Motor neuron (in vitro differentiated cells): ENCODE measurements at regions not wholly inside any gene's neighbourhood (a gene's known extent, or its start where the extent isn't known, plus 50 kb on each side); places are given as distances from the start of the nearest gene placed in this dataset.

Experiments used
- ATAC-seq, 8 experiments: fragments of 200-7000 bp; cut with Tn5 transposase; replicated peaks in 6 of 8; 2 replicates each; pipeline ENCODE4 v1.8.0; 2021; ENCODE audit warnings: mild to moderate bottlenecking in 8 of 8, moderate library complexity in 8 of 8
- H3K27ac ChIP-seq, 2 donors: fragments of 250-450 bp; sonication (Bioruptor Pico); 2 replicates each; pipeline ENCODE4 v1.9.0; 2021; ENCODE audit warnings: antibody characterized with exemption in 2 of 2, mild to moderate bottlenecking in 2 of 2, moderate library complexity in 1 of 2
- H3K4me1 ChIP-seq, 2 donors: fragments of 250-450 bp; sonication (Bioruptor Pico); replicated peaks in 1 of 2; 2 replicates each; pipeline ENCODE4 v1.6.1; 2021; ENCODE audit warnings: antibody characterized with exemption in 2 of 2, mild to moderate bottlenecking in 2 of 2, moderate library complexity in 1 of 2
- H3K4me3 ChIP-seq, 5 donors: fragments of 250-450 bp; sonication (Bioruptor Pico); 2 replicates each; pipeline ENCODE4 v1.9.0; 2021; ENCODE audit warnings: antibody characterized with exemption in 5 of 5, mild to moderate bottlenecking in 5 of 5, moderate library complexity in 4 of 5
- WGBS, 10 experiments: fragments of 450-650 bp; shearing (Covaris generic); methylation state at CpG; one replicate each; pipeline ENCODE4 v1.0.0; 2022; 5-methylcytosine and 5-hydroxymethylcytosine counted together
- in situ Hi-C, 9 experiments: fragments of 400-800 bp; cut with MboI; loops; one replicate each; pipeline ENCODE4 v1.15.0; 2021; ENCODE audit warnings: low sequenced_read_pairs in 9 of 9, low pct_unique_long_range_greater_than_20kb in 2 of 9; ENCODE audit not compliant: unreplicated experiment in 9 of 9

DNA sequence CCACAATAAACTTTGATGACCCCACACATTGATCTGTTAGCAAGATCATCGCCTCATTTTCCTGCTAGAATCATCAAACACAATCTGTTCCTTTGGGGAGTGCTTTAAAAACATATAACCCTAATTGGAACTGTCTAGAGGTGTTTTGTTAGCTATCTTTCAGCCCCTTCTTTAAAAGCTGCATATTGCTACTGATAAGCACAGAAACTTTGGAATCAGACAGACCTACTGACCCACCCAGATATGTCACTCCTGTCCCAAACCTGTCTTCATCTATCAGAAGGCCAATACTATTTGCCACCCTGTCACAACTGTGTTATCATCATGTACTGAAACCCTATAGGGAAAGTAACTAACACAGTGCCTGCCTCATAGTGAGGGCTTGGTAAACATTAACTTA lies 172.4 kb upstream of the SASH1 start:
- in situ Hi-C loops: loop anchor here in 6 of 9 experiments (25.0 kb wide), 4 partner anchors 292 to 783 kb away; partner anchors contain the start of gene SAMD5 (in 6 of the 6)
- Histone ChIP-seq H3K4me3 (no peak overlapping the region), H3K27ac (no peak overlapping the region), H3K4me1 (peaks cover 20 to 23% of the 10 kb centered on the region in 2 donors)
- no peak for ATAC-seq
- 73 to 100% (median 87%) methylated on average over 1 of the region's 1 CpG; no CpG with 5 or more reads in 4 of the 10 experiments for WGBS, 10 experiments

DNA sequence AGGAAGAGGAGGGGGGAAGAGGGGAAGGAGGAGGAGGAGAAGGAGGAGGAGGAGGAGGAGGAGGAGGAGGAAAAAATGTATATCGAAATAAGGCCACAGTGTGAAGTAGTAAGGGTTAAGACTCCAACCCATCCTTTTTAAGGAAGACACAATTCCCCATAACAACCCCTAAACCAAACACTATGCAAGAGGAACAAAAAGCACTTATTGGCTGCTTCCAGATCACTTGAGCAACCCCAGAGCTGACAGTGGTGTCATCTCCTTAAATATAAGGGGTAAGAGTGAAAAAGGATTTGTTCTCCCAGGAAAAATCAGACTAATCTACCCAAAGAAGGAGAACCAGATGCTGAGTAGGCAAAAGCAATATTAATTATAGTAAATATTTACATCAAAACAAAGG lies 169.1 kb upstream of the SASH1 start:
- peak in 1 of 8 experiments; percentile 60 for ATAC-seq
- H3K4me3 ChIP-seq: no peak overlapping the region
- H3K27ac ChIP-seq: no peak overlapping the region
- in situ Hi-C loops: loop anchor here in 6 of 9 experiments (25.0 kb wide), 4 partner anchors 289 to 786 kb away; partner anchors contain the start of gene SAMD5 (in 6 of the 6)
- WGBS, 10 experiments: no CpG with 5 or more reads among the region's 1 CpG
- peaks cover 21 to 22% of the 10 kb centered on the region in 2 donors for H3K4me1 ChIP-seq

DNA sequence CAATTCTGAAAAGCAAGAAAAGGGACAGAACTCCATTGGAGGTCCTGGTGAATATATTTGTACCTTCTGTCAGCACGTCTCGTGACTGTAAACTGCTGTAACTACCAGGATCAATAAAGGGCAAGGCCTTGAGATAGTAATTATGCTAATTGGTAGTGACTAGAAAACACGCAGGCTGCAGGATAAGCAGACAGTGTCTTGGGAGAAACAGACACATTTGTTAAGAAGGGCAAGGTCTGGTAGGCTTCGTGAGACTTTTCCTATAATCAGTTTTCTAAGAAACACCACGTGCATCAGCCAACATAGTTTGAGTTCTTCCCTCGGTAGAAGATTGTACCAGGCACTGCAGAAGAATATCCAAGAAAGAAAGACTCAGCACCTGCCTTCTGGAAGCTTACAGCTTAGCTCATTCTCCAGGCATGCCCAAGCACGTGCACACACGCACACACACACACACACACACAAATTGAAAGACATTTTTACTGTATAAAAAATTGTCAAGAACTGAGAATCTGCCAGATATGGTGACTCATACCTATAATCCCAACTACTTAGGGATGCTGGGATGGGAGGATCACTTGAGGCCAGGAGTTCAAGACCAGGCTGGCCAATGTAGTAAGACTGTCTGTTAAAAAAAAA lies 167.0 kb upstream of the SASH1 start:
- Histone ChIP-seq H3K4me1 (peaks cover 6 to 12% of the 10 kb centered on the region in 2 donors), H3K4me3 (no peak overlapping the region), H3K27ac (no peak overlapping the region)
- 51 to 92% (median 73%) methylated on average over 1 to 8 of the region's 8 CpGs for WGBS, 10 experiments
- ATAC-seq: peak in 5 of 8 experiments; percentile 26 to 65 (median 50)
- in situ Hi-C loops: loop anchor here in 1 of 9 experiments (25.0 kb wide), 1 partner anchor 287 kb away; no protein-coding TSS in a partner anchor

DNA sequence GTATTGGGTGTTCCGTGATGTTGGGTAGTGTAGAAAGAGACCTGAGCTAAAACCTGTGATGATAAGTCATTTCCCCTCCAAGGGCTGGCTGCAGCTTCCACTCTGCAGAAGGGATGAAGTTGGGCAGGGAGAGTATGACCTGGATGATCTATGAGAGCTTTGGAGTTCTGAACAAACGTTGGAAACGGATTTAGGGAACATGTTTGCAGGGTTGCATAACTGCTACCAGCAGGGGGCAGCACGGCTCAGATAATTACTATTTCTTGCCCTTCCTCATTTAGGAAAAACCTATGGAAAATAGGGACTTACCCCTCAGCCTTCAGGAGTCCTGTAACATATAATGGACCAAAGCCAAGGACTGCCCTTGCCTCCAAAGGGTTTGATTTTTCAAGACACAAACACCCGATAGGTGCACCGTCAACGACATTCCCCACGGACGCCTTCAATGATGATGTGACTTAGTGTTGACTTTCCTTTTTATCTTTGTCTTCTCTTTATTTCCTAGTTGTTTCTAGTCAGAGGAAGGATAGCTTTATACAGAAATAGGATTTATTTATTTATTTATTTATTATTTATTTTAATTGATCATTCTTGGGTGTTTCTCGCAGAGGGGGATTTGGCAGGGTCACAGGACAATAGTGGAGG lies 164.9 kb upstream of the SASH1 start:
- Histone ChIP-seq H3K4me3 (no peak overlapping the region), H3K27ac (no peak overlapping the region), H3K4me1 (peaks cover 6 to 12% of the 10 kb centered on the region in 2 donors)
- ATAC-seq: no peak
- WGBS, 10 experiments: 46 to 100% (median 76%) methylated on average over 1 to 9 of the region's 10 CpGs; no CpG with 5 or more reads in 1 of the 10 experiments
- in situ Hi-C loops: loop anchor here in 1 of 9 experiments (25.0 kb wide), 1 partner anchor 285 kb away; no protein-coding TSS in a partner anchor

DNA sequence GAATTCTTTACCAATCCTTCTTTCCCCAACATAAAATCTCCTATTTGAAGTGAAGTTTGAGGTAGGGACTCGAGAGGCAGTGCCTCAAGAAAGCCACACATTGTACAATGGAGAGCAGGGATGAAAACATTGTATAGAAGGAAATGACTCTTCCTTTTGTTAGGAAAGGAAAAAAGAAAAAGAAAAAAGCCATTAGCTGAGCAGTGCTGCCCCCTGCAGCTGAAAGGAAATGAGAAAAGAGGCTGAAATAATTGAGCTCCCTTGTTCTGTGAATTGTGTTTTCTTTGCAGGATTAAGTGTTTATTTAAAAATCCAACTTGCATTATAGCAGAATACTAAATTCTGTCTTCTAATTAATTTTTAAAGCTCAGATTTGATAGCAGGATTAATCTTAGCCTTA lies 162.9 kb upstream of the SASH1 start:
- peak in 1 of 8 experiments; percentile 39 for ATAC-seq
- 67 to 100% methylated on average over 1 of the region's 1 CpG; no CpG with 5 or more reads in 8 of the 10 experiments for WGBS, 10 experiments
- no peak overlapping the region for H3K27ac ChIP-seq
- in situ Hi-C loops: loop anchor here in 2 of 9 experiments (10.0 to 25.0 kb wide), 3 partner anchors 65 to 283 kb away; no protein-coding TSS in a partner anchor
- peaks cover 9 to 10% of the 10 kb centered on the region in 2 donors for H3K4me1 ChIP-seq
- H3K4me3 ChIP-seq: no peak overlapping the region

DNA sequence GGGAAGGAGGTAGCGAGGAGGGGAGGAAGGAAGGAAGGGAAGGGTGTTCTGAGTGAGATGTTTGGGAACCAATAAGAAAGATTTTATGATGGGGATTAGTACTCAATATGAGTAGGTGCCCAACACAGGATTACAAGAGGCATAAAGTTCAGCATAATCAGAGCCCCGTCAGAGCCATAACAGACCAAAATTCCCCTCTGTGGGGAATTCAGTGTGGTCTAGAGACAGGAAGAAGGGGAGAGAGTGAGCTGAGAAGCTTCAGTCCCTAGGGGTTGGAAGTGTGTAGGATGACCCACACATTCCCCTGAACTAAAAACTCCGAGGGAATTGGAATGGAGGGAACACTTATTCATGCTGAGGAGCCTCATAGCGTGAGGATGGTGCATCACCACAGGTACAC lies 160.3 kb upstream of the SASH1 start:
- H3K4me3 ChIP-seq: no peak overlapping the region
- no peak for ATAC-seq
- in situ Hi-C loops: loop anchor here in 2 of 9 experiments (10.0 to 25.0 kb wide), 3 partner anchors 62 to 280 kb away; no protein-coding TSS in a partner anchor
- H3K4me1 ChIP-seq: peaks cover 0 to 3% of the 10 kb centered on the region in 2 donors
- WGBS, 10 experiments: 50 to 100% (median 83%) methylated on average over 1 to 4 of the region's 4 CpGs; no CpG with 5 or more reads in 2 of the 10 experiments
- H3K27ac ChIP-seq: no peak overlapping the region

DNA sequence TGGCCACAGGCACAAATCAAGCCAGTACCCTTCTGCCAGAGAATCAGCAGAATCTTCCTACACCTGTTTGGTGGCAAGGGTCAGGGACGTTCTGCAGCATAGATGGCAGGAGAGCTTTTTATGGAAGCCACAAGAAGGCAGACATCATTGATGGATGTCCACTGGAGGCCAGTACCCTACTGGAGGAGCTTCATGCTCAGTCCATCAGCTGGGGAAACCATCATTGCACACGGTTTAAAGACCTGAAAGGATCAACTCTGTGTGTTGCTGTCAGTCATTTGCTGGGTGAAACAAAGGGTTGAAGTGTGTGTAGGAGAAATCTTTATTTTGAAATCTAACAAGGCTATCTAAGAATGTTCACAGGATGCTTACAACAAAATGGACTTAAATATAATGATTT lies 158.9 kb upstream of the SASH1 start:
- ATAC-seq: no peak
- Histone ChIP-seq H3K4me1 (peaks cover 0 to 3% of the 10 kb centered on the region in 2 donors), H3K27ac (no peak overlapping the region), H3K4me3 (no peak overlapping the region)
- 60 to 100% (median 73%) methylated on average over 1 to 2 of the region's 2 CpGs; no CpG with 5 or more reads in 4 of the 10 experiments for WGBS, 10 experiments
- in situ Hi-C loops: loop anchor here in 2 of 9 experiments (10.0 to 25.0 kb wide), 3 partner anchors 61 to 279 kb away; no protein-coding TSS in a partner anchor

DNA sequence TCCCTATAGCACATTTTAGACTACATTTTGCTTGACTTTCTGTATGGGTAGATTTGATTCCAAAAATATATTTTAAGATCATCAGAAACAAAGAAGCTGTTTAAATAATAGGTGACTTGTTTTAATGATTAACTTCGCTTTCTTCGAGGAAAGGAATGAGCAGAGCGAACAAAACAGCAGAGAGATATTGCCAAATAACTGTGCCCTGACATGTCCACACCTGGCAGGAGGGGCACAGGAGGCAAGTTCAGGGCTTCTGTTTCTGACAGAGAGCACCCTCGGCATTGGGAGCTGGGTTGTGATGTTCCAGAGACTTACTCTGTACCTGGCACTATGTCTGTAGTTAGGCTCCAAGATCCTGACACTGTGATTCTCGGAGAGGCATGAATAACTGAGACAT lies 155.7 kb upstream of the SASH1 start:
- WGBS, 10 experiments: 40 to 100% (median 86%) methylated on average over 1 to 5 of the region's 5 CpGs; no CpG with 5 or more reads in 2 of the 10 experiments
- in situ Hi-C loops: loop anchor here in 2 of 9 experiments (10.0 to 25.0 kb wide), 3 partner anchors 58 to 275 kb away; no protein-coding TSS in a partner anchor

DNA sequence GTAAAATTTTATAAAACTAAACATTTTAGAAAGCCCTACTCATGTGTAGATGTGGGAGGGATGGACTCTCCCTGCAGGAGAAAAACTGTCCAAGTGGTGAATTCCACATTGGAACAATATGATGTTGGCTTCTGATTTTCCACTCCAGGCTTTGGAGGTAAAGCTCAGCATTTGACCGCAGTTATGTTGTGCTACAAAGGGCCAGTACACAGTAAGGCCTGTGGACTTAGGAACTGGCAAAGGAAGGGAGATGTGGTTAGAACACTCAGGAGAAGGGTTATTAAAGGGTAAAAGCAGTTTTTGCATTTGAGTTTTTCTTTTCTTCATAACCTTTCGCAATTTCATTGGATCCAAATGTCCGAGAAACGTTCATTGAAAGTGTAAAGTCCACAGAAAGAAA lies 150.3 kb upstream of the SASH1 start:
- Histone ChIP-seq H3K27ac (no peak overlapping the region), H3K4me1 (no peaks in the 10 kb centered on the region), H3K4me3 (no peak overlapping the region)
- peak in 1 of 8 experiments; percentile 36 for ATAC-seq
- 35 to 100% (median 96%) methylated on average over 1 to 4 of the region's 4 CpGs for WGBS, 10 experiments
- in situ Hi-C loops: loop anchor here in 1 of 9 experiments (25.0 kb wide), 1 partner anchor 270 kb away; no protein-coding TSS in a partner anchor

More for the DNA sequence above, 155.7 kb upstream of the SASH1 start:
- Histone ChIP-seq H3K4me3 (no peak overlapping the region), H3K27ac (no peak overlapping the region), H3K4me1 (peaks cover 0 to 3% of the 10 kb centered on the region in 2 donors)
- ATAC-seq: no peak

DNA sequence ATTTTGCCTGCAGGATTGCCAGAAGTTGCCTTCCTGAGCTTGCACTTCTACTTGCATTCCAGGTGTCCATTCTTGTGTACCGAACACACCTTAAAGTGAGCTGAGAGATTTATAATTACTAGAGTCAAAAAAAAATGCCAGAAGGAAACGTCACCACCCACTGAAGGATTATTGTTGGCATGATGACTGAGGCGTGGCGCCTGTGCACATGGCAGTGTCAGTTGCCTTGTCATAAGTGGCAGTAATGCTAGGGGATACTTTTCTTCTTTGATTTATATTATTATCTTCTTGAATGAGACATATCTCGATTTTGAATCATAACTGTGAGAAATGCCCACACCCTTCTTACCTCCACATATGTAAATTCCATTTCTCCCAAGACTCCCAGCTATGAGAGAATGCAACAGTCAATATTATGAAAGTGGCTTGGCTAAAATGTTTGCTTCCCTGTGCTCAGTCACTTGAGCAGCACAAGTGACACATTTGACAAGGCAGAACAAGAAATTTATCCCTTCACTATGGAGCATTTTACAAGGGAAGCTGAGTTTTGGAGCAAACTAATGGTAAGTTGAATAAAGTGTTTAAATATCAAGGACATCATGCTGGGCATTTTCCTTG lies 149.5 kb upstream of the SASH1 start:
- no peak for ATAC-seq
- no peaks in the 10 kb centered on the region for H3K4me1 ChIP-seq
- no peak overlapping the region for H3K4me3 ChIP-seq
- 49 to 100% (median 74%) methylated on average over 1 to 5 of the region's 5 CpGs; no CpG with 5 or more reads in 1 of the 10 experiments for WGBS, 10 experiments
- in situ Hi-C loops: loop anchor here in 1 of 9 experiments (25.0 kb wide), 1 partner anchor 269 kb away; no protein-coding TSS in a partner anchor
- H3K27ac ChIP-seq: no peak overlapping the region

DNA sequence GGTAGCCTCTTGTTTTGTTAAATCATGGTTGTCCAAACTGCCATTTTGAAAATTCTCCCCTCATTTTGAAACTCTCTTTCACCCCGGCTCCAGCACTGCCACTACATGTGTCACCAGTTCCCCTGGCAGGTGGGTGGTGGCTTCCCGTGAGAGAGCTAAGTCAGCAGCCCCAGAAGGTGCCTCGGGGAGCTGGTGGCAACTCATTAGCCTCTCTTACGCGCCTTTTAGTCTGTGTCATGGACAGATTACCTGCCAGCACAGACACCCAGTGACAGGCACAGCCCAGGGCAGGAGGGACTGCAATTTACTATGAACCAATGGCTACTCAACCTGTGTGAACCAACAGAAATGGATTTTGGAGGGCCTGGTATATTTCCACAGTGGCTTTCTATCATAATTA lies 147.1 kb upstream of the SASH1 start:
- ATAC-seq: no peak
- WGBS, 10 experiments: 50 to 100% (median 90%) methylated on average over 2 to 5 of the region's 5 CpGs; no CpG with 5 or more reads in 5 of the 10 experiments
- H3K4me1 ChIP-seq: peaks cover 11 to 12% of the 10 kb centered on the region in 2 donors
- no peak overlapping the region for H3K4me3 ChIP-seq
- in situ Hi-C loops: loop anchor here in 1 of 9 experiments (25.0 kb wide), 1 partner anchor 267 kb away; no protein-coding TSS in a partner anchor
- no peak overlapping the region for H3K27ac ChIP-seq

DNA sequence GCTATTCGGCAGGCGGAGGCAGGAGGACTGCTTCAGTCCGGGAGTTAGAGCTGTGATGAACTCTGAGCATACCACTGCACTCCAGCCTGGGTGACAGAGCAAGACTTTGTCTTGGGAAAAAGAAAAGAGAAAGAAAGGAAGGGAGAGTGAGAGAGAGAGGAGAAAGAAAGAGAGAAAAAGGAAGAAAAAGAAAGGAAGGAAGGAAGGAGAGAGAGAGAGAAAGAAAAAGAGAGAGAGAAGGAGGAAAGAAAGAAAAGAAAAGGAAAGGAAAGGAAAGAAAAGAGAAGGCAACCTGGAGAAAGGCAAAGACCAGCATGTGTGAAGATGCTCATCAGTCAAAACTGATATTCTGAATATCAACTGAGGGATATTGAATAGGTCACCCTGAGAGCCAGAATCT lies 143.1 kb upstream of the SASH1 start:
- ATAC-seq: no peak
- H3K4me3 ChIP-seq: no peak overlapping the region
- peaks cover 14 to 23% of the 10 kb centered on the region in 2 donors for H3K4me1 ChIP-seq
- in situ Hi-C loops: loop anchor here in 1 of 9 experiments (25.0 kb wide), 1 partner anchor 263 kb away; no protein-coding TSS in a partner anchor
- WGBS, 10 experiments: 80 to 100% (median 96%) methylated on average over 2 to 3 of the region's 3 CpGs
- no peak overlapping the region for H3K27ac ChIP-seq
